Erythroblast (primary cell): ENCODE measurements at regions not wholly inside any gene's neighbourhood (a gene's known extent, or its start where the extent isn't known, plus 50 kb on each side); places are given as distances from the start of the nearest gene placed in this dataset.

ENCODE experiments used
- GATA1 ChIP-seq: IDR thresholded peaks from 2 replicates; pipeline ENCODE4 v1.6.1; 2011; ENCODE audit warnings: low read depth, mild to moderate bottlenecking, control low read depth, low read length, moderate library complexity
- POLR2A ChIP-seq: IDR thresholded peaks from 2 replicates; pipeline ENCODE4 v1.6.1; 2011; ENCODE audit warnings: mild to moderate bottlenecking, low read length

DNA sequence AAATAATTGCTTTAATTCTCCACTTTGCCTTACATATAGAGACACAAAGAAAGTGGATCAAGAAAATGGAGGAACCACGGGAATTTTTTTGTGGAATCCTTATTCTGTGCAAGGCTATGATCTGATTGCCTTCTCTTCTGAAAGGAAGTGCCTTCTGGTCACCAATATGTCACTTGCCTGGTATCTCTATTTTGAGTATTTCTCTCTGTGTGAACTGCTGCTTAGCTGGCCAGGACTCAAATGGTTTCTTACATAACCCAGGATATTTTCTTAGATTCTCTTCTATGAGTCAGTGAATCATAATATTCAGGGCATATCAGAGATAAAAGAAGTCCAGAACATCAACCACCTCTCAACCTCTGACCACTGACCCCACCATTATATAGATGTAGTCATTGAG is 156.1 kb downstream of the DIO2 start:
- TF ChIP-seq POLR2A (no peak), GATA1 (no peak)
